Kidney glomerular epithelial cell (primary cell): ENCODE measurements at regions not wholly inside any gene's neighbourhood (a gene's known extent, or its start where the extent isn't known, plus 50 kb on each side); places are given as distances from the start of the nearest gene placed in this dataset.

Experiments
- DNase-seq: peaks from one replicate; lab custom pipeline; 2025; lab: John Stamatoyannopoulos, UW

- peak; percentile 50 for DNase-seq
Measured at GRCh38 chr4:55175779-55176231, 50.4 kb upstream of the KDR start.

- DNase-seq, result no peak
Measured at GRCh38 chr4:55176497-55176896, 51.1 kb upstream of the KDR start.

GRCh38 chr4:55177461-55177860, 52.1 kb upstream of the KDR start:
- DNase-seq, result no peak

- no peak for DNase-seq
Measured at GRCh38 chr4:55178226-55179005, 53.0 kb upstream of the KDR start.

- DNase-seq, result no peak
Measured at GRCh38 chr4:55181010-55182005, 55.9 kb upstream of the KDR start.

GRCh38 chr4:55183926-55184599, 58.7 kb upstream of the KDR start:
- peak; percentile 89 for DNase-seq

GRCh38 chr4:55184600-55185523, 59.5 kb upstream of the KDR start:
- DNase-seq, result no peak

- no peak for DNase-seq
Measured at GRCh38 chr4:55186123-55186522, 60.7 kb upstream of the KDR start.

GRCh38 chr4:55186700-55187099, 61.3 kb upstream of the KDR start:
- DNase-seq, result no peak

- no peak for DNase-seq
Measured at GRCh38 chr4:55214172-55214571, 88.8 kb upstream of the KDR start.

GRCh38 chr4:55215087-55215486, 89.7 kb upstream of the KDR start:
- DNase-seq, result no peak

- DNase-seq, result no peak
Measured at GRCh38 chr4:55216863-55217635, 91.7 kb upstream of the KDR start.

- no peak for DNase-seq
Measured at GRCh38 chr4:55218041-55218440, 92.6 kb upstream of the KDR start.

GRCh38 chr4:55237839-55238238, 108.2 kb upstream of the SRD5A3 start:
- DNase-seq, result no peak

- no peak for DNase-seq
Measured at GRCh38 chr4:55238407-55238806, 107.6 kb upstream of the SRD5A3 start.

- no peak for DNase-seq
Measured at GRCh38 chr4:55241461-55241860, 104.6 kb upstream of the SRD5A3 start.

- DNase-seq, result no peak
Measured at GRCh38 chr4:55242506-55242905, 103.5 kb upstream of the SRD5A3 start.

- no peak for DNase-seq
Measured at GRCh38 chr4:55247521-55247920, 98.5 kb upstream of the SRD5A3 start.

GRCh38 chr4:55248756-55249155, 97.3 kb upstream of the SRD5A3 start:
- DNase-seq, result no peak

- no peak for DNase-seq
Measured at GRCh38 chr4:55249476-55249875, 96.6 kb upstream of the SRD5A3 start.
